Body of pancreas (tissue), 4 donors: ENCODE measurements at regions not wholly inside any gene's neighbourhood (a gene's known extent, or its start where the extent isn't known, plus 50 kb on each side); places are given as distances from the start of the nearest gene placed in this dataset.

ENCODE experiments used
- ATAC-seq: fragments of 150-250 bp; one replicate; pipeline ENCODE4 v1.9.1; 2016
- DNase-seq, 4 donors: peaks; one replicate each; pipeline ENCODE4 v3.0.0-alpha.2; 2019
- H3K27ac ChIP-seq, 4 donors: fragments of 200-600 bp; sonication (generic); 1 replicate in 3 of 4; 2 replicates in 1 of 4; pipeline versions ENCODE4 v1.5.1 to v1.6.1; 2016 to 2019; ENCODE audit warnings: mild to moderate bottlenecking in 1 of 4, mixed read lengths in 1 of 4, moderate library complexity in 1 of 4
- H3K27me3 ChIP-seq, 2 donors: fragments of 200-600 bp; sonication (generic); one replicate each; pipeline ENCODE4 v1.6.0; 2016; ENCODE audit warnings: mild to moderate bottlenecking in 1 of 2
- H3K36me3 ChIP-seq, 2 donors: fragments of 200-600 bp; sonication (generic); replicated peaks in 1 of 2; 2 replicates each; pipeline ENCODE4 v1.5.1; 2016; ENCODE audit warnings: low read depth in 2 of 2; ENCODE audit not compliant: insufficient read depth in 1 of 2
- H3K4me1 ChIP-seq: fragments of 200-600 bp; sonication (generic); one replicate; pipeline ENCODE4 v1.6.0; 2016
- H3K4me3 ChIP-seq, 2 donors: fragments of 200-600 bp; sonication (generic); 1 replicate in 1 of 2; 2 replicates in 1 of 2; pipeline ENCODE4 v1.5.1; 2016 to 2019
- H3K9me3 ChIP-seq, 3 donors: fragments of 200-600 bp; sonication (generic); 1 replicate in 2 of 3; 2 replicates in 1 of 3; pipeline ENCODE4 v1.5.1; 2016
- POLR2A ChIP-seq, 3 donors: fragments of 450-650 bp; IDR thresholded peaks; one replicate each; pipeline ENCODE4 v1.6.1; 2016; ENCODE audit warnings: antibody characterized with exemption in 3 of 3, mild to moderate bottlenecking in 2 of 3
- WGBS, 2 donors: methylation state at CpG; one replicate each; pipeline ENCODE4 v1.1.5; 2017; 5-methylcytosine and 5-hydroxymethylcytosine counted together
- intact Hi-C: fragments of 100-400 bp; cut with DNase I; formaldehyde crosslinking; loops from one replicate; pipeline ENCODE4 v1.15.1; 2023
- TF ChIP-seq, protein P1 (sequence below), 7 experiments: fragments of 450-650 bp in 4 of 7; fragments of 200-600 bp in 3 of 7; sonication (generic) in 3 of 7; IDR thresholded peaks; one replicate each; pipeline ENCODE4 v1.5.1; 2016 to 2019; ENCODE audit warnings: antibody characterized with exemption in 7 of 7

DNA sequence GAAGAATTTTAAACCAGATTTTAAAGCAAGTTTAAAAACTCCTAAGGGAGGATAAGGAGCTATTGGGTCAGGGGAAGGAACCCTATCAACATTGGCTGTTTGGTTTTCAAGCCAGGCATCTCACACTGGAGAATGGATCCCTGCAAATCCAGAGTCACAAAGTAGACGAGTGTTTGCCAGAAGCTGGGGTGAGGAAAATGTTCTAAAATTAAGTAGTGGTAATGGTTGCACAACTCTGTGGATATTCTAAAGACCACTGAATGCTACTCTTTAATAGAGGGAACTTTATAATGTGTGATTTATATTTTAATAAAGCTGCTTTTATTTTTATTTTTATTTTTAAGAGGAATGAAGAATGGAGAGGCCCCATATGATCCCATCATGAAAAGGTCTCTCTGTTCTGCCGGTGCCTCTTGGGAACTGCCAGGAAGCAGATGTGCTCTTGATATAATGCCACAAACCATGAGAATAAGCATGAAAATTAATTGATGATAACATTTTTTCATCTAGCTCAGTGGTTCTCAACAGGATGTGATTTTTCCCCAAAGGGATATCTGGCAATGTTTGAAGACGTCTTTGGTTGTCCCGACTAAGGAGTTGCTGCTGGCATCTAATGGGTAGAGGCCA lies 379.0 kb upstream of the CNR1 start:
- Histone ChIP-seq H3K27me3 (no peaks in the 10 kb centered on the region), H3K9me3 (no peaks in the 10 kb centered on the region), H3K4me1 (no peaks in the 10 kb centered on the region), H3K27ac (no peak overlapping the region), H3K4me3 (no peak overlapping the region), H3K36me3 (no peaks in the 10 kb centered on the region)
- no peak for TF ChIP-seq POLR2A (IDR thresholded peaks at IDR 0.05)
- TF ChIP-seq, protein P1, sequence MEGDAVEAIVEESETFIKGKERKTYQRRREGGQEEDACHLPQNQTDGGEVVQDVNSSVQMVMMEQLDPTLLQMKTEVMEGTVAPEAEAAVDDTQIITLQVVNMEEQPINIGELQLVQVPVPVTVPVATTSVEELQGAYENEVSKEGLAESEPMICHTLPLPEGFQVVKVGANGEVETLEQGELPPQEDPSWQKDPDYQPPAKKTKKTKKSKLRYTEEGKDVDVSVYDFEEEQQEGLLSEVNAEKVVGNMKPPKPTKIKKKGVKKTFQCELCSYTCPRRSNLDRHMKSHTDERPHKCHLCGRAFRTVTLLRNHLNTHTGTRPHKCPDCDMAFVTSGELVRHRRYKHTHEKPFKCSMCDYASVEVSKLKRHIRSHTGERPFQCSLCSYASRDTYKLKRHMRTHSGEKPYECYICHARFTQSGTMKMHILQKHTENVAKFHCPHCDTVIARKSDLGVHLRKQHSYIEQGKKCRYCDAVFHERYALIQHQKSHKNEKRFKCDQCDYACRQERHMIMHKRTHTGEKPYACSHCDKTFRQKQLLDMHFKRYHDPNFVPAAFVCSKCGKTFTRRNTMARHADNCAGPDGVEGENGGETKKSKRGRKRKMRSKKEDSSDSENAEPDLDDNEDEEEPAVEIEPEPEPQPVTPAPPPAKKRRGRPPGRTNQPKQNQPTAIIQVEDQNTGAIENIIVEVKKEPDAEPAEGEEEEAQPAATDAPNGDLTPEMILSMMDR (IDR thresholded peaks at IDR 0.05): no peak
- intact Hi-C loops: no loop called here
- DNase-seq: no peak
- ATAC-seq: no peak
- 47 to 64% methylated on average over 4 of the region's 4 CpGs for WGBS, 2 donors

DNA sequence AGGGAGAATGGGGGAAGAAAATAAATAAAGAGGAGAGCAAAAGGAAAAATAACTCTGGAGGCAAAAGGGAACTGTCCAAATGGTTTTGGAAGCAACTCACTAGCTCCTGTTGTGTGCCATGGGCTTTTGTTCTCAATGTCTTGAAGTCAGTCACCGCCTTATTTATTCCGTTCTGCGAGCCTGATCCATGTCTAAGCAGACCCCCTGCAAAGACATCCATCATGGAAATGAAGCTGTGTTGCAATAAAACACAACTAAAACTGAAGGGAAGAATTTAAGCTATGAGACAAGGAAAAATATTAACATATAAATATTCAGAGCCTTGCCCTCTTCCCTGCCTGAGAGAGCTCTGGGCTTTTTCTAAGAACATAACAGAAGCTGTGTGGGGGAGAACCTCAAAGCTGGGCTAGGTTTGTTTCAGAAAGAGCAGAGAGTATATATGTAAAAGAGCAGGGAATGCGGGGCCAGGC lies 373.2 kb upstream of the CNR1 start:
- no peaks in the 10 kb centered on the region for H3K27me3 ChIP-seq
- H3K4me3 ChIP-seq: no peak overlapping the region
- intact Hi-C loops: no loop called here
- no peak overlapping the region for H3K27ac ChIP-seq
- 38 to 40% methylated on average over 4 of the region's 4 CpGs for WGBS, 2 donors
- H3K9me3 ChIP-seq: no peaks in the 10 kb centered on the region
- no peaks in the 10 kb centered on the region for H3K36me3 ChIP-seq
- DNase-seq (no peak), ATAC-seq (no peak)
- no peaks in the 10 kb centered on the region for H3K4me1 ChIP-seq
- TF ChIP-seq, protein P1 (IDR thresholded peaks at IDR 0.05): no peak
- no peak for TF ChIP-seq POLR2A (IDR thresholded peaks at IDR 0.05)

DNA sequence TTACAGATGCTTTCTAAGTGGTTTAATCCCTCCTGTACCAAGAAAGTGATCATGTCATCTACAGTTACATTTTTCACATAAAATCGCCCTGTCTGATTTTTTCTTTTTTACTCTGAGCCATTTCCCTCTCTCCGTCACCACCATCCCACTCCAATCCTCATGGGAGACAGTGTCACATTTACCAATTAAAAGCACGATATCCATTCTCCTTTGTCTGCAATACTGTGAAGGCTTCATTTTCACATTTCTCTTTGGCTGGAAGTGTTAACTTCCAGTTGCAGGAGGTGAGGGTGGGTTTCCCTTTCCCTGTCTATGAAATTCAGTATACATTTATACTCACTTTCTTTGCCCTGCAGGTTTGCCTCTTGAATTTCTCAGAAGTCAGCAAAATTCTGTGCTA lies 372.7 kb upstream of the CNR1 start:
- H3K36me3 ChIP-seq: no peaks in the 10 kb centered on the region
- no peak overlapping the region for H3K27ac ChIP-seq
- WGBS, 2 donors: 62 to 67% methylated on average over 3 of the region's 3 CpGs
- H3K4me1 ChIP-seq: no peaks in the 10 kb centered on the region
- no peak overlapping the region for H3K4me3 ChIP-seq
- no peaks in the 10 kb centered on the region for H3K9me3 ChIP-seq
- no peak for DNase-seq
- intact Hi-C loops: no loop called here
- TF ChIP-seq, protein P1 (IDR thresholded peaks at IDR 0.05): no peak
- no peak for TF ChIP-seq POLR2A (IDR thresholded peaks at IDR 0.05)
- no peaks in the 10 kb centered on the region for H3K27me3 ChIP-seq
- no peak for ATAC-seq

DNA sequence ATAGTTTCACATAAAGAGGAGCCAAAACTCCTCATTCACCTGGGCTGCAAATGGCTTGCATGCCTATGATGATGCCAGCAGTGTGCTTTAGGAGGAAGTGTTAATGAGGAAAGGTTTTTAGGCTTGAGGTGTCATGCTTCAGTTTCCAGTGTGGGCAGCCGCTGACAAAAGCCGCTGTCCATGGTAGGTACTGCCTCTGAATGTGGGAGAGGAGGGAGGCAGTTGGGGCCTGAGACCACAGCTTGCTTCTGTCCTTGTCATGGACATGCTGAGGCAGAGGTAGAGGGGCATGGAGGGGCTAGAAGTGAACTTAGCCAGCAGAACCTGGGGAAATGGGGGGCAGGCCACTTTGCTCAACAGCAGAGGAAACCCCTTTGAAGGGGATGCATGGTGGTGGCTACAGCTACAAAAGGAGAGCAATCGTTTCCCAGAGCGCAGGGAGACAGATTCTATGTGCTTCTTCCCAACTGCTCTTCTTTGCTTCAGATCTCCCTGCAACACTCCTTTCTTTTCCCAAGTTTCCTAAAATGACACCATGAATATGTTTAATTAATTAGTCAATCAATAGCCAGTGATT lies 372.1 kb upstream of the CNR1 start:
- DNase-seq: no peak
- TF ChIP-seq, protein P1 (IDR thresholded peaks at IDR 0.05): no peak

More for the DNA sequence above, 372.1 kb upstream of the CNR1 start:
- H3K27ac ChIP-seq: no peak overlapping the region
- no peaks in the 10 kb centered on the region for H3K36me3 ChIP-seq
- H3K27me3 ChIP-seq: no peaks in the 10 kb centered on the region
- no peak overlapping the region for H3K4me3 ChIP-seq
- H3K4me1 ChIP-seq: no peaks in the 10 kb centered on the region
- intact Hi-C loops: no loop called here
- whole genome bisulfite sequencing, 2 donors: 52 to 55% methylated on average over 4 of the region's 4 CpGs
- no peaks in the 10 kb centered on the region for H3K9me3 ChIP-seq
- ATAC-seq: no peak
